IPS-18a (cell line): ENCODE measurements at regions not wholly inside any gene's neighbourhood (a gene's known extent, or its start where the extent isn't known, plus 50 kb on each side); places are given as distances from the start of the nearest gene placed in this dataset.
"Not testable (repeated sequence)": the region's sequence is repeated elsewhere in the genome, so short reads cannot be mapped to it uniquely, and the experiment has no call there.

Experiments used
- H3K27ac ChIP-seq: one replicate; pipeline ENCODE4 v1.5.1; 2013; ENCODE audit warnings: low read length
- H3K27me3 ChIP-seq: one replicate; pipeline ENCODE4 v1.6.1; 2013; ENCODE audit warnings: mild to moderate bottlenecking, low read length; ENCODE audit not compliant: control insufficient read depth, insufficient read depth
- H3K36me3 ChIP-seq: one replicate; pipeline ENCODE4 v1.6.1; 2013; ENCODE audit warnings: low read depth, low read length; ENCODE audit not compliant: control insufficient read depth
- H3K4me1 ChIP-seq: one replicate; pipeline ENCODE4 v1.6.1; 2013; ENCODE audit warnings: low read depth, low read length; ENCODE audit not compliant: control insufficient read depth
- H3K4me3 ChIP-seq: one replicate; pipeline ENCODE4 v1.5.1; 2013; ENCODE audit warnings: low read length
- H3K9ac ChIP-seq: one replicate; pipeline ENCODE4 v1.6.1; 2013; ENCODE audit warnings: mild to moderate bottlenecking, low read length, moderate library complexity
- H3K9me3 ChIP-seq: one replicate; pipeline ENCODE4 v1.6.1; 2013; ENCODE audit warnings: low read depth, low read length; ENCODE audit not compliant: control insufficient read depth

- H3K27me3 ChIP-seq, result no peaks in the 10 kb centered on the region
- no peak overlapping the region for H3K27ac ChIP-seq
- H3K9me3 ChIP-seq, result no peaks in the 10 kb centered on the region
- no peak overlapping the region for H3K9ac ChIP-seq
- H3K4me1 ChIP-seq, result no peaks in the 10 kb centered on the region
- no peak overlapping the region for H3K4me3 ChIP-seq
- no peaks in the 10 kb centered on the region for H3K36me3 ChIP-seq
Measured at GRCh38 chr5:28296254-28297013, 1258.0 kb upstream of the CDH9 start.

GRCh38 chr5:28287021-28287420, 1248.6 kb upstream of the CDH9 start:
- H3K27me3 ChIP-seq, H3K36me3 ChIP-seq, H3K27ac ChIP-seq, H3K4me1 ChIP-seq, H3K4me3 ChIP-seq, H3K9me3 ChIP-seq, H3K9ac ChIP-seq: not testable (repeated sequence)

- Histone ChIP-seq H3K9me3 (no peaks in the 10 kb centered on the region), H3K9ac (no peak overlapping the region), H3K27ac (no peak overlapping the region), H3K4me1 (no peaks in the 10 kb centered on the region), H3K27me3 (no peaks in the 10 kb centered on the region), H3K4me3 (no peak overlapping the region), H3K36me3 (no peaks in the 10 kb centered on the region)
Measured at GRCh38 chr5:28286566-28286965, 1248.2 kb upstream of the CDH9 start.

GRCh38 chr5:28284788-28285187, 1246.4 kb upstream of the CDH9 start:
- H3K27ac ChIP-seq, result no peak overlapping the region
- no peaks in the 10 kb centered on the region for H3K36me3 ChIP-seq
- no peak overlapping the region for H3K9ac ChIP-seq
- no peaks in the 10 kb centered on the region for H3K27me3 ChIP-seq
- no peaks in the 10 kb centered on the region for H3K4me1 ChIP-seq
- H3K4me3 ChIP-seq, result no peak overlapping the region
- H3K9me3 ChIP-seq, result no peaks in the 10 kb centered on the region

- Histone ChIP-seq H3K9ac (no peak overlapping the region), H3K4me3 (no peak overlapping the region), H3K9me3 (no peaks in the 10 kb centered on the region), H3K27ac (no peak overlapping the region), H3K27me3 (no peaks in the 10 kb centered on the region), H3K4me1 (no peaks in the 10 kb centered on the region), H3K36me3 (no peaks in the 10 kb centered on the region)
Measured at GRCh38 chr5:28281351-28281750, 1243.0 kb upstream of the CDH9 start.

GRCh38 chr5:28275931-28276330, 1237.5 kb upstream of the CDH9 start:
- no peaks in the 10 kb centered on the region for H3K9me3 ChIP-seq
- no peak overlapping the region for H3K9ac ChIP-seq
- no peaks in the 10 kb centered on the region for H3K36me3 ChIP-seq
- no peaks in the 10 kb centered on the region for H3K4me1 ChIP-seq
- no peak overlapping the region for H3K4me3 ChIP-seq
- H3K27ac ChIP-seq, result no peak overlapping the region
- H3K27me3 ChIP-seq, result no peaks in the 10 kb centered on the region

- Histone ChIP-seq H3K4me1 (peaks cover 4% of the 10 kb centered on the region), H3K4me3 (no peak overlapping the region), H3K9ac (no peak overlapping the region), H3K27me3 (no peaks in the 10 kb centered on the region), H3K9me3 (no peaks in the 10 kb centered on the region), H3K27ac (no peak overlapping the region), H3K36me3 (no peaks in the 10 kb centered on the region)
Measured at GRCh38 chr5:28269978-28270377, 1231.6 kb upstream of the CDH9 start.

GRCh38 chr5:28265877-28266276, 1227.5 kb upstream of the CDH9 start:
- Histone ChIP-seq H3K9ac (no peak overlapping the region), H3K27ac (no peak overlapping the region), H3K36me3 (no peaks in the 10 kb centered on the region), H3K4me1 (peaks cover 4% of the 10 kb centered on the region), H3K27me3 (no peaks in the 10 kb centered on the region), H3K9me3 (no peaks in the 10 kb centered on the region), H3K4me3 (no peak overlapping the region)

- Histone ChIP-seq H3K9me3 (no peaks in the 10 kb centered on the region), H3K27me3 (no peaks in the 10 kb centered on the region), H3K27ac (no peak overlapping the region), H3K9ac (no peak overlapping the region), H3K36me3 (no peaks in the 10 kb centered on the region), H3K4me3 (no peak overlapping the region), H3K4me1 (peaks cover 5% of the 10 kb centered on the region)
Measured at GRCh38 chr5:28254846-28255245, 1216.5 kb upstream of the CDH9 start.

GRCh38 chr5:28253431-28253830, 1215.0 kb upstream of the CDH9 start:
- Histone ChIP-seq H3K27me3 (no peaks in the 10 kb centered on the region), H3K9me3 (no peaks in the 10 kb centered on the region), H3K4me1 (peaks cover 5% of the 10 kb centered on the region), H3K4me3 (no peak overlapping the region), H3K9ac (no peak overlapping the region), H3K36me3 (no peaks in the 10 kb centered on the region), H3K27ac (no peak overlapping the region)

GRCh38 chr5:28249771-28250415, 1211.5 kb upstream of the CDH9 start:
- Histone ChIP-seq H3K9me3 (no peaks in the 10 kb centered on the region), H3K9ac (no peak overlapping the region), H3K27ac (no peak overlapping the region), H3K4me1 (no peaks in the 10 kb centered on the region), H3K4me3 (no peak overlapping the region), H3K36me3 (no peaks in the 10 kb centered on the region), H3K27me3 (no peaks in the 10 kb centered on the region)

- Histone ChIP-seq H3K27ac (no peak overlapping the region), H3K9me3 (no peaks in the 10 kb centered on the region), H3K4me1 (no peaks in the 10 kb centered on the region), H3K27me3 (no peaks in the 10 kb centered on the region), H3K9ac (no peak overlapping the region), H3K4me3 (no peak overlapping the region), H3K36me3 (no peaks in the 10 kb centered on the region)
Measured at GRCh38 chr5:28234356-28234968, 1196.1 kb upstream of the CDH9 start.
